Mesenchymal stem cell (in vitro differentiated cells and primary cell): ENCODE measurements at regions not wholly inside any gene's neighbourhood (a gene's known extent, or its start where the extent isn't known, plus 50 kb on each side); places are given as distances from the start of the nearest gene placed in this dataset.

Source experiments
- DNase-seq: peaks from one replicate; pipeline ENCODE4 v3.0.0-alpha.2; 2013
- H2AFZ ChIP-seq: one replicate; pipeline ENCODE4 v1.6.1; 2013; ENCODE audit warnings: low read depth, mild to moderate bottlenecking, control low read depth, inconsistent platforms, low read length, moderate library complexity
- H2AK5ac ChIP-seq: 2 replicates; pipeline ENCODE4 v1.6.1; 2013; ENCODE audit warnings: low read length, moderate library complexity, mild to moderate bottlenecking, inconsistent platforms; ENCODE audit not compliant: severe bottlenecking
- H2BK120ac ChIP-seq: one replicate; pipeline ENCODE4 v1.6.1; 2013; ENCODE audit warnings: low read depth, mild to moderate bottlenecking, inconsistent platforms, low read length, moderate library complexity
- H2BK12ac ChIP-seq, 2 experiments: one replicate each; pipeline ENCODE4 v1.6.1; 2013; ENCODE audit warnings: inconsistent platforms in 2 of 2, low read length in 2 of 2, mild to moderate bottlenecking in 2 of 2, moderate library complexity in 2 of 2, control low read depth in 1 of 2
- H2BK15ac ChIP-seq: one replicate; pipeline ENCODE4 v1.6.1; 2013; ENCODE audit warnings: mild to moderate bottlenecking, low read depth, inconsistent platforms; ENCODE audit not compliant: poor library complexity, severe bottlenecking
- H2BK5ac ChIP-seq: 2 replicates; pipeline ENCODE4 v1.6.1; 2013; ENCODE audit warnings: low read depth, mild to moderate bottlenecking, low read length, control low read depth, inconsistent platforms; ENCODE audit not compliant: poor library complexity, severe bottlenecking
- H3K14ac ChIP-seq, 2 experiments: one replicate each; pipeline ENCODE4 v1.6.1; 2013; ENCODE audit warnings: inconsistent platforms in 2 of 2, low read length in 2 of 2, control low read depth in 1 of 2, mild to moderate bottlenecking in 1 of 2, moderate library complexity in 1 of 2
- H3K18ac ChIP-seq, 2 experiments: one replicate each; pipeline ENCODE4 v1.6.1; 2013; ENCODE audit warnings: inconsistent platforms in 2 of 2, low read length in 2 of 2, control low read depth in 1 of 2, low read depth in 1 of 2, mild to moderate bottlenecking in 1 of 2
- H3K23ac ChIP-seq, 2 experiments: one replicate each; pipeline ENCODE4 v1.6.1; 2013; ENCODE audit warnings: inconsistent platforms in 2 of 2, low read length in 2 of 2, mild to moderate bottlenecking in 2 of 2, moderate library complexity in 2 of 2, control low read depth in 1 of 2
- H3K27ac ChIP-seq: 2 replicates; pipeline ENCODE4 v1.5.1; 2013; ENCODE audit warnings: mild to moderate bottlenecking, moderate library complexity, low read length, control low read depth, inconsistent platforms; ENCODE audit not compliant: poor library complexity, severe bottlenecking
- H3K27me3 ChIP-seq, 2 experiments: 2 replicates each; pipeline versions ENCODE4 v1.6.1 to v1.7.0; 2013; ENCODE audit warnings: low read length in 2 of 2, mild to moderate bottlenecking in 2 of 2, moderate library complexity in 2 of 2, control low read depth in 1 of 2, inconsistent platforms in 1 of 2; ENCODE audit not compliant: control insufficient read depth in 1 of 2, insufficient read depth in 1 of 2
- H3K36me3 ChIP-seq, 2 experiments: 2 replicates each; pipeline versions ENCODE4 v1.6.1 to v1.7.0; 2013; ENCODE audit warnings: low read length in 2 of 2, control low read depth in 1 of 2, inconsistent platforms in 1 of 2, low read depth in 1 of 2, mild to moderate bottlenecking in 1 of 2; ENCODE audit not compliant: insufficient read depth in 2 of 2, control insufficient read depth in 1 of 2
- H3K4ac ChIP-seq, 2 experiments: one replicate each; pipeline ENCODE4 v1.6.1; 2013; ENCODE audit warnings: inconsistent platforms in 2 of 2, low read length in 2 of 2, mild to moderate bottlenecking in 2 of 2, moderate library complexity in 2 of 2, control low read depth in 1 of 2, low read depth in 1 of 2
- H3K4me1 ChIP-seq: 2 replicates; pipeline ENCODE4 v1.6.1; 2013; ENCODE audit warnings: low read depth, low read length, control low read depth; ENCODE audit not compliant: control insufficient read depth, insufficient read depth
- H3K4me2 ChIP-seq: 2 replicates; pipeline ENCODE4 v1.6.1; 2013; ENCODE audit warnings: low read length, mild to moderate bottlenecking, inconsistent platforms; ENCODE audit not compliant: poor library complexity, severe bottlenecking
- H3K4me3 ChIP-seq, 2 experiments: 2 replicates each; pipeline versions ENCODE4 v1.5.1 to v1.7.0; 2013; ENCODE audit warnings: low read length in 2 of 2, mild to moderate bottlenecking in 2 of 2, control low read depth in 1 of 2, low read depth in 1 of 2; ENCODE audit not compliant: insufficient read depth in 1 of 2
- H3K79me1 ChIP-seq: replicated peaks from 2 replicates; pipeline ENCODE4 v1.6.1; 2013; ENCODE audit warnings: mild to moderate bottlenecking, control low read depth, low read length, inconsistent platforms; ENCODE audit not compliant: poor library complexity, severe bottlenecking
- H3K9ac ChIP-seq: 2 replicates; pipeline ENCODE4 v1.7.0; 2013; ENCODE audit warnings: mild to moderate bottlenecking, low read length, moderate library complexity
- H3K9me3 ChIP-seq: 2 replicates; pipeline ENCODE4 v1.7.0; 2013; ENCODE audit warnings: mild to moderate bottlenecking, low read length; ENCODE audit not compliant: control insufficient read depth
- H4K8ac ChIP-seq: one replicate; pipeline ENCODE4 v1.6.1; 2013; ENCODE audit warnings: inconsistent platforms, mild to moderate bottlenecking, low read length, moderate library complexity
- H4K91ac ChIP-seq: one replicate; pipeline ENCODE4 v1.6.1; 2013; ENCODE audit warnings: mild to moderate bottlenecking, low read length, inconsistent platforms
- WGBS: methylation state at CpG from one replicate; pipeline ENCODE4 v1.1.7; 2013; ENCODE audit warnings: mixed read lengths; 5-methylcytosine and 5-hydroxymethylcytosine counted together

GRCh38 chr12:33323823-33324222, 115.8 kb downstream of the SYT10 start:
- H3K27ac ChIP-seq: no peak overlapping the region
- H2AFZ ChIP-seq: no peak overlapping the region
- no peak overlapping the region for H3K18ac ChIP-seq
- H3K4me3 ChIP-seq: no peak overlapping the region
- no peak overlapping the region for H2BK12ac ChIP-seq
- H3K36me3 ChIP-seq: no peaks in the 10 kb centered on the region
- H3K79me1 ChIP-seq: no peaks in the 10 kb centered on the region
- no peak overlapping the region for H2BK15ac ChIP-seq
- H3K9me3 ChIP-seq: no peaks in the 10 kb centered on the region
- no peak overlapping the region for H3K4ac ChIP-seq
- H2BK120ac ChIP-seq: no peak overlapping the region
- no peak overlapping the region for H3K4me2 ChIP-seq
- no peak for DNase-seq
- no peaks in the 10 kb centered on the region for H3K27me3 ChIP-seq
- H3K23ac ChIP-seq: no peak overlapping the region
- no peak overlapping the region for H4K91ac ChIP-seq
- H2AK5ac ChIP-seq: no peak overlapping the region
- H3K14ac ChIP-seq: no peak overlapping the region
- no peaks in the 10 kb centered on the region for H3K4me1 ChIP-seq
- no CpG with 5 or more reads among the region's 1 CpG for WGBS
- no peak overlapping the region for H4K8ac ChIP-seq
- H2BK5ac ChIP-seq: no peak overlapping the region
- H3K9ac ChIP-seq: no peak overlapping the region

- Histone ChIP-seq H2AFZ (no peak overlapping the region), H3K23ac (no peak overlapping the region), H3K4me1 (no peaks in the 10 kb centered on the region), H3K9me3 (no peaks in the 10 kb centered on the region), H3K4me3 (no peak overlapping the region), H3K4me2 (peak overlapping the region; percentile 16), H3K36me3 (no peaks in the 10 kb centered on the region), H3K4ac (no peak overlapping the region), H3K27ac (no peak overlapping the region), H2BK12ac (no peak overlapping the region), H3K14ac (no peak overlapping the region), H2BK5ac (no peak overlapping the region), H3K9ac (no peak overlapping the region), H2BK15ac (no peak overlapping the region), H4K8ac (no peak overlapping the region), H2AK5ac (no peak overlapping the region), H3K27me3 (no peaks in the 10 kb centered on the region), H3K79me1 (no peaks in the 10 kb centered on the region), H3K18ac (no peak overlapping the region), H4K91ac (no peak overlapping the region), H2BK120ac (no peak overlapping the region)
- 71% methylated on average over 5 of the region's 5 CpGs for WGBS
- no peak for DNase-seq
These were observed 117.1 kb downstream of the SYT10 start for GRCh38 chr12:33322519-33322918.

- 100% methylated on average over 1 of the region's 1 CpG for WGBS
These were observed 121.9 kb downstream of the SYT10 start for GRCh38 chr12:33317746-33318145.

GRCh38 chr12:33314223-33314622, 125.4 kb downstream of the SYT10 start:
- Histone ChIP-seq H2BK120ac (no peak overlapping the region), H2BK5ac (no peak overlapping the region), H3K4ac (no peak overlapping the region), H3K9me3 (no peaks in the 10 kb centered on the region), H3K27ac (no peak overlapping the region), H3K4me2 (no peak overlapping the region), H3K14ac (no peak overlapping the region), H3K23ac (no peak overlapping the region), H3K27me3 (no peaks in the 10 kb centered on the region), H3K4me3 (no peak overlapping the region), H3K79me1 (no peaks in the 10 kb centered on the region), H4K8ac (no peak overlapping the region), H2BK15ac (no peak overlapping the region), H2AK5ac (no peak overlapping the region), H2AFZ (no peak overlapping the region), H2BK12ac (no peak overlapping the region), H4K91ac (no peak overlapping the region), H3K36me3 (no peaks in the 10 kb centered on the region), H3K4me1 (no peaks in the 10 kb centered on the region), H3K18ac (no peak overlapping the region), H3K9ac (no peak overlapping the region)
- DNase-seq: no peak
- no CpG with 5 or more reads among the region's 1 CpG for WGBS

More at GRCh38 chr12:33317746-33318145, 121.9 kb downstream of the SYT10 start:
- Histone ChIP-seq H2BK15ac (no peak overlapping the region), H3K27me3 (no peaks in the 10 kb centered on the region), H3K9me3 (no peaks in the 10 kb centered on the region), H3K14ac (no peak overlapping the region), H2AK5ac (no peak overlapping the region), H3K4me2 (no peak overlapping the region), H3K36me3 (no peaks in the 10 kb centered on the region), H3K18ac (no peak overlapping the region), H4K8ac (no peak overlapping the region), H3K4me3 (no peak overlapping the region), H3K27ac (no peak overlapping the region), H2BK120ac (no peak overlapping the region), H3K79me1 (no peaks in the 10 kb centered on the region), H2AFZ (no peak overlapping the region), H3K9ac (no peak overlapping the region), H3K4ac (no peak overlapping the region), H2BK5ac (no peak overlapping the region), H2BK12ac (no peak overlapping the region), H4K91ac (no peak overlapping the region), H3K4me1 (no peaks in the 10 kb centered on the region), H3K23ac (no peak overlapping the region)
- DNase-seq: no peak
